ENCODE measurements at regions not wholly inside any gene's neighbourhood (a gene's known extent, or its start where the extent isn't known, plus 50 kb on each side); places are given as distances from the start of the nearest gene placed in this dataset.

GRCh38 chr20:50283370-50283769 lies 92.7 kb downstream of the CEBPB start (continued):
- TF ChIP-seq ZFP3 (CRISPR knock-in tag; IDR thresholded peaks at IDR 0.05), result no peak
- TF ChIP-seq GLIS3 (CRISPR knock-in tag; IDR thresholded peaks at IDR 0.05), result no peak

GRCh38 chr20:50283922-50284810 lies 93.5 kb downstream of the CEBPB start:
- TF ChIP-seq ZNF8 (CRISPR knock-in tag; IDR thresholded peaks at IDR 0.05), result no peak
- no peak for TF ChIP-seq RARB (CRISPR knock-in tag; IDR thresholded peaks at IDR 0.05)
- no peak for ATAC-seq

- TF ChIP-seq RARB (CRISPR knock-in tag; IDR thresholded peaks at IDR 0.05) (no peak), PATZ1 (CRISPR knock-in tag; IDR thresholded peaks at IDR 0.05; ENCODE audit: borderline replicate concordance) (no peak), SNAI2 (CRISPR knock-in tag; IDR thresholded peaks at IDR 0.05) (peak; percentile 82), ARNTL (CRISPR knock-in tag; IDR thresholded peaks at IDR 0.05; ENCODE audit: borderline replicate concordance, low read depth) (no peak), CSRNP3 (CRISPR knock-in tag; IDR thresholded peaks at IDR 0.05) (no peak), OSR1 (CRISPR knock-in tag; IDR thresholded peaks at IDR 0.05) (no peak), TSHZ2 (CRISPR knock-in tag; IDR thresholded peaks at IDR 0.05) (no peak), ZFP3 (CRISPR knock-in tag; IDR thresholded peaks at IDR 0.05) (no peak), CREB5 (CRISPR knock-in tag; IDR thresholded peaks at IDR 0.05; ENCODE audit: low read depth) (no peak)
- ATAC-seq, result no peak; the same call in 2 of the 3 replicates
These were observed 94.3 kb downstream of the CEBPB start for GRCh38 chr20:50284811-50285375.

GRCh38 chr20:50285376-50286173 lies 94.9 kb downstream of the CEBPB start:
- ATAC-seq, result peak; percentile 43
- TF ChIP-seq ZC3H10 (CRISPR knock-in tag; IDR thresholded peaks at IDR 0.05), result no peak
- TF ChIP-seq ISL1 (CRISPR knock-in tag; IDR thresholded peaks at IDR 0.05), result peak; percentile 4; the same call in 1 of the 2 replicates
- peak; percentile 44; the same call in 1 of the 2 replicates for TF ChIP-seq SNAI2 (CRISPR knock-in tag; IDR thresholded peaks at IDR 0.05)

- ATAC-seq, result peak; percentile 8; the same call in 1 of the 3 replicates
- TF ChIP-seq TOX (CRISPR knock-in tag; IDR thresholded peaks at IDR 0.05; ENCODE audit: borderline replicate concordance) (no peak), RARB (CRISPR knock-in tag; IDR thresholded peaks at IDR 0.05) (no peak), BACH2 (CRISPR knock-in tag; IDR thresholded peaks at IDR 0.05; ENCODE audit: borderline replicate concordance) (no peak), CSDC2 (CRISPR knock-in tag; IDR thresholded peaks at IDR 0.05) (no peak), ZNF565 (CRISPR knock-in tag; conservative IDR thresholded peaks at IDR 0.05; ENCODE audit: low read depth) (no peak), CSRNP3 (CRISPR knock-in tag; IDR thresholded peaks at IDR 0.05) (no peak), CREB5 (CRISPR knock-in tag; IDR thresholded peaks at IDR 0.05; ENCODE audit: low read depth) (no peak), SNAI2 (CRISPR knock-in tag; IDR thresholded peaks at IDR 0.05) (no peak), GLIS3 (CRISPR knock-in tag; IDR thresholded peaks at IDR 0.05) (no peak), ZC3H10 (CRISPR knock-in tag; IDR thresholded peaks at IDR 0.05) (no peak), TCF4 (CRISPR knock-in tag; IDR thresholded peaks at IDR 0.05; ENCODE audit: borderline replicate concordance) (no peak), PATZ1 (CRISPR knock-in tag; IDR thresholded peaks at IDR 0.05; ENCODE audit: borderline replicate concordance) (no peak)
These were observed 95.5 kb downstream of the CEBPB start for GRCh38 chr20:50286174-50286511.

Measured in SK-N-SH treated with all-trans-retinoic acid at 6 μM for 48 hours (cell line).